K562 (cell line): ENCODE measurements at regions not wholly inside any gene's neighbourhood (a gene's known extent, or its start where the extent isn't known, plus 50 kb on each side); places are given as distances from the start of the nearest gene placed in this dataset.

Experiments used
- ATAC-seq: fragments of 200-7000 bp; cut with Tn5 transposase; 3 replicates; pipeline ENCODE4 v1.9.1; 2020; ENCODE audit warnings: moderate library complexity
- BruUV-seq: library from RNA; stranded (reverse); fragments of 400-500 nt; replicated peaks from 2 replicates; lab custom pipeline; 2021; lab: Mats Ljungman, UMichigan
- CTCF ChIA-PET: fragments of 300-600 bp; formaldehyde crosslinking; extraction: SDS; loops from one replicate; lab custom pipeline; 2021; ENCODE audit warnings: low intra/inter-chr PET ratio; lab: Yijun Ruan, JAX
- POLR2A ChIA-PET: fragments of 300-600, 350-650 bp; sonication (Branson Sonifier 250); formaldehyde crosslinking; extraction: SDS; loops from one replicate; lab custom pipeline; 2021; ENCODE audit warnings: antibody characterized with exemption, inconsistent platforms; lab: Yijun Ruan, JAX
- DNase-seq, 4 experiments: peaks; one replicate each; pipeline versions ENCODE4 v3.0.0 to v3.0.0-alpha.2; 2011 to 2018; ENCODE audit warnings: low spot score in 3 of 4, mixed read lengths in 3 of 4; ENCODE audit errors: extremely low read depth in 1 of 4
- FAIRE-seq: peaks from 2 replicates; lab custom pipeline; 2011; peaks lifted over from hg19 to GRCh38; lab: Jason Lieb, UNC
- H2AFZ ChIP-seq: 2 replicates; pipeline ENCODE4 v1.6.0; 2011; ENCODE audit warnings: low read depth, low read length, control low read depth, inconsistent platforms
- H3K27ac ChIP-seq: fragments of 200-600 bp; 3 replicates; pipeline ENCODE4 v1.8.0; 2011; ENCODE audit warnings: low read depth, mild to moderate bottlenecking, control low read depth, inconsistent platforms, low read length, moderate library complexity, mixed read lengths; ENCODE audit errors: extremely low read depth
- H3K27me3 ChIP-seq, 2 experiments: fragments of 300-600 bp in 1 of 2; 2 replicates in 1 of 2; 3 replicates in 1 of 2; pipeline versions ENCODE4 v1.6.0 to v1.8.0; 2011; ENCODE audit warnings: inconsistent platforms in 2 of 2, low read length in 2 of 2, mild to moderate bottlenecking in 1 of 2, mixed read lengths in 1 of 2, moderate library complexity in 1 of 2; ENCODE audit not compliant: control insufficient read depth in 2 of 2, insufficient read depth in 2 of 2
- H3K36me3 ChIP-seq: fragments of 300-600 bp; 3 replicates; pipeline ENCODE4 v1.8.0; 2011; ENCODE audit warnings: mild to moderate bottlenecking, low read length, inconsistent platforms; ENCODE audit not compliant: control insufficient read depth, insufficient read depth
- H3K4me1 ChIP-seq, 2 experiments: fragments of 200-600 bp in 1 of 2; replicated peaks in 1 of 2; 2 replicates in 1 of 2; 3 replicates in 1 of 2; pipeline versions ENCODE4 v1.5.1 to v1.8.0; 2011; ENCODE audit warnings: inconsistent platforms in 2 of 2, low read length in 2 of 2, mild to moderate bottlenecking in 1 of 2, mixed read lengths in 1 of 2, moderate library complexity in 1 of 2; ENCODE audit not compliant: control insufficient read depth in 2 of 2, insufficient read depth in 2 of 2
- H3K4me2 ChIP-seq: 2 replicates; pipeline ENCODE4 v1.6.1; 2011; ENCODE audit warnings: low read length, control low read depth, inconsistent platforms, mixed read lengths; ENCODE audit not compliant: insufficient read depth
- H3K4me3 ChIP-seq: fragments of 200-600 bp; sonication (generic), shearing (Covaris generic); 2 replicates; pipeline ENCODE4 v1.5.1; 2016; ENCODE audit warnings: control low read depth, inconsistent platforms
- H3K79me2 ChIP-seq: fragments of 200-600 bp; 3 replicates; pipeline ENCODE4 v1.8.0; 2011; ENCODE audit warnings: low read length, inconsistent platforms; ENCODE audit not compliant: control insufficient read depth, insufficient read depth
- H3K9ac ChIP-seq, 2 experiments: 2 replicates each; pipeline versions ENCODE4 v1.6.0 to v1.6.1; 2011; ENCODE audit warnings: low read depth in 2 of 2, low read length in 2 of 2, control low read depth in 1 of 2, inconsistent platforms in 1 of 2, mild to moderate bottlenecking in 1 of 2, mixed read lengths in 1 of 2; ENCODE audit not compliant: insufficient read depth in 1 of 2
- H3K9me1 ChIP-seq: one replicate; pipeline ENCODE4 v1.6.0; 2011; ENCODE audit warnings: inconsistent platforms, mild to moderate bottlenecking, low read length, moderate library complexity; ENCODE audit not compliant: control insufficient read depth, insufficient read depth
- H3K9me3 ChIP-seq: replicated peaks from 2 replicates; pipeline ENCODE4 v1.5.1; 2011; ENCODE audit warnings: low read depth, low read length, inconsistent platforms; ENCODE audit not compliant: control insufficient read depth, insufficient read depth
- H4K20me1 ChIP-seq: replicated peaks from 2 replicates; pipeline ENCODE4 v1.6.1; 2011; ENCODE audit warnings: low read length, inconsistent platforms, mixed read lengths; ENCODE audit not compliant: control insufficient read depth, insufficient read depth
- CUX1 ChIP-seq: fragments of 200-800 bp; sonication (Bioruptor generic); IDR thresholded peaks from 2 replicates; pipeline ENCODE4 v1.6.1; 2016; ENCODE audit warnings: missing genetic modification characterization, missing compliant biosample characterization
- GATAD2A ChIP-seq: fragments of 450-650 bp; IDR thresholded peaks from 2 replicates; pipeline ENCODE4 v1.6.1; 2017
- LARP7 ChIP-seq: fragments of 450-650 bp; IDR thresholded peaks from 2 replicates; pipeline ENCODE4 v1.6.1; 2016
- NCOA6 ChIP-seq: fragments of 450-650 bp; IDR thresholded peaks from 2 replicates; pipeline ENCODE4 v1.6.1; 2017; ENCODE audit warnings: mild to moderate bottlenecking
- NEUROD1 ChIP-seq: fragments of 150-350 bp; IDR thresholded peaks from 2 replicates; pipeline ENCODE4 v1.6.1; 2014; ENCODE audit warnings: borderline replicate concordance, low read length, low read depth; ENCODE audit not compliant: partially characterized antibody
- PHF8 ChIP-seq: fragments of 200-600 bp; sonication (generic); IDR thresholded peaks from 2 replicates; pipeline ENCODE4 v1.6.1; 2012; ENCODE audit warnings: mixed run types, mild to moderate bottlenecking, inconsistent platforms, low read length, moderate library complexity, borderline replicate concordance
- POLR2G ChIP-seq: fragments of 200-400 bp; formaldehyde crosslinking; IDR thresholded peaks from 2 replicates; pipeline ENCODE4 v1.6.1; 2017; ENCODE audit warnings: low read depth, mild to moderate bottlenecking, antibody characterized with exemption, low read length, moderate library complexity
- PPARD ChIP-seq: fragments of 250-450 bp; sonication (Bioruptor Pico); IDR thresholded peaks from 2 replicates; pipeline ENCODE4 v1.8.0; 2022; ENCODE audit warnings: inconsistent platforms, mild to moderate bottlenecking, moderate library complexity
- PTTG1 ChIP-seq: fragments of 450-650 bp; IDR thresholded peaks from 2 replicates; pipeline ENCODE4 v1.6.1; 2016; ENCODE audit warnings: low read depth, mild to moderate bottlenecking, missing genetic modification characterization, missing compliant biosample characterization
- SMARCB1 ChIP-seq: IDR thresholded peaks from 2 replicates; pipeline ENCODE4 v1.6.1; 2011; ENCODE audit warnings: improper control_type of control experiment, low read depth; ENCODE audit not compliant: insufficient read length
- ZNF766 ChIP-seq: fragments of 200-800 bp; sonication (Bioruptor generic); conservative IDR thresholded peaks from 2 replicates; pipeline ENCODE4 v1.6.1; 2016; ENCODE audit warnings: missing genetic modification characterization, missing compliant biosample characterization
- in situ Hi-C: fragments of 300-500 bp; cut with MboI; formaldehyde crosslinking; loops from 4 replicates; pipeline ENCODE4 v1.15.0; 2018; ENCODE audit warnings: inconsistent platforms, mixed read lengths
- intact Hi-C: fragments of 100-400 bp; cut with micrococcal nuclease; formaldehyde crosslinking; loops from 2 replicates; pipeline ENCODE4 v1.14.2; 2022
- TF ChIP-seq, protein P1 (sequence below): sonication (generic); formaldehyde crosslinking; IDR thresholded peaks from 2 replicates; pipeline ENCODE4 v1.8.1; 2023; ENCODE audit warnings: mild to moderate bottlenecking, missing genetic modification reagents

DNA sequence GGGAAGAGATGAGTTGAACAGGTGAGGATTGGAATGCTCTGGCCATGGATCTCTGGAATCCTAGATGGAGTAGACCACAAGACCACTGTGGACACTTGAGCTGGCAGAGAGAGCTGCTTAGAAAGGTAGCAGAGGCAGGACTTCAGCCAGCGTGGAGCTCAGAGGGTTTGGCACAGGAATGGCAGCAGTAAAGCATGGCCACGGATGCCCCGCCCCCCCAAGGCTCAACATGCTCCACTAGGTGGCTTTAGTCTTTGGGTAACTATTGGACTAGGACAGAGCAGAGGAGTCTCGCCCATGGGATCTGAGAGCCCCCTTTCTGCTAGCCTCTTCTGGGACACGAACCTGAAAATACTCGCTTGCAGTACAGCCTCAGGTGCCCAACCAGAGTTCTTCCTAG is 150.1 kb upstream of the NEIL3 start (continued):
- TF ChIP-seq CUX1 (CRISPR knock-in tag) = no peak
- TF ChIP-seq, protein P1, sequence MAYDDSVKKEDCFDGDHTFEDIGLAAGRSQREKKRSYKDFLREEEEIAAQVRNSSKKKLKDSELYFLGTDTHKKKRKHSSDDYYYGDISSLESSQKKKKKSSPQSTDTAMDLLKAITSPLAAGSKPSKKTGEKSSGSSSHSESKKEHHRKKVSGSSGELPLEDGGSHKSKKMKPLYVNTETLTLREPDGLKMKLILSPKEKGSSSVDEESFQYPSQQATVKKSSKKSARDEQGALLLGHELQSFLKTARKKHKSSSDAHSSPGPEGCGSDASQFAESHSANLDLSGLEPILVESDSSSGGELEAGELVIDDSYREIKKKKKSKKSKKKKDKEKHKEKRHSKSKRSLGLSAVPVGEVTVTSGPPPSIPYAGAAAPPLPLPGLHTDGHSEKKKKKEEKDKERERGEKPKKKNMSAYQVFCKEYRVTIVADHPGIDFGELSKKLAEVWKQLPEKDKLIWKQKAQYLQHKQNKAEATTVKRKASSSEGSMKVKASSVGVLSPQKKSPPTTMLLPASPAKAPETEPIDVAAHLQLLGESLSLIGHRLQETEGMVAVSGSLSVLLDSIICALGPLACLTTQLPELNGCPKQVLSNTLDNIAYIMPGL (CRISPR knock-in tag) = no peak
- TF ChIP-seq PTTG1 = no peak

DNA sequence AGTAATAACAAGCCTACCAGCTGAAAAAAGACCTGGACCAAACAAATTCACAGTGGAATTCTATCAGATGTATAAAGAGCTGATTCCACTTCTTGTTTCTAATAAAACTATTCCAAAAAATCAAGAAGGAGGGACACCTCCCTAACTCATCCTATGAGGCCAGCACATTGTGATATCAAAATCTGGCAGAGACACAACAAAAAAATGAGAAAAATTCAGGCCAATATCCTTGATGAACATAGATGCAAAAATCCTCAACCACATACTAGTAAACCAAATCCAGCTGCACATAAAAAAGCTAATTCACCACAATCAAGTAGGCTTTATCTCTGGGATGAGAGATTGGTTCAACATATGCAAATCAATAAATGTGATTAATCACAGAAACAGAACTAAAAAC is 147.9 kb upstream of the NEIL3 start:
- ChIA-PET CTCF (no interaction called here), POLR2A (interaction anchor here (1.7 kb wide), 1 partner anchor 14 kb away, joined by 3 read pairs; no protein-coding TSS in a partner anchor)
- H3K36me3 ChIP-seq = no peaks in the 10 kb centered on the region
- no peak for ATAC-seq
- H3K79me2 ChIP-seq = no peaks in the 10 kb centered on the region
- intact Hi-C loops (no loop called here), in situ Hi-C loops (no loop called here)
- TF ChIP-seq LARP7 = no peak
- TF ChIP-seq PPARD (CRISPR knock-in tag) = no peak
- no peak for TF ChIP-seq SMARCB1
- no peak for TF ChIP-seq NEUROD1
- no peak for TF ChIP-seq PHF8
- no peak for TF ChIP-seq GATAD2A
- no peak for TF ChIP-seq POLR2G
- no peak for TF ChIP-seq ZNF766 (CRISPR knock-in tag)
- no peak for TF ChIP-seq NCOA6
- H3K4me3 ChIP-seq = no peak overlapping the region
- no peak for FAIRE-seq
- H4K20me1 ChIP-seq = no peaks in the 10 kb centered on the region
- no peaks in the 10 kb centered on the region for H3K4me1 ChIP-seq
- no TSS peak for BruUV-seq
- no peaks in the 10 kb centered on the region for H3K27me3 ChIP-seq
- no peak overlapping the region for H3K4me2 ChIP-seq
- no peaks in the 10 kb centered on the region for H3K9me1 ChIP-seq
- DNase-seq = no peak
- no peak overlapping the region for H2AFZ ChIP-seq
- H3K9me3 ChIP-seq = no peaks in the 10 kb centered on the region
- H3K27ac ChIP-seq = no peak overlapping the region
- H3K9ac ChIP-seq = no peak overlapping the region
